Nephron progenitor cell (in vitro differentiated cells): ENCODE measurements at regions not wholly inside any gene's neighbourhood (a gene's known extent, or its start where the extent isn't known, plus 50 kb on each side); places are given as distances from the start of the nearest gene placed in this dataset.
A peak's percentile ranks its signal among the peaks of the same experiment; 100 is the strongest.

Experiments used
- DNase-seq: peaks from one replicate; pipeline ENCODE4 v3.0.0; 2021
- H3K27ac Mint-ChIP-seq: 2 replicates; pipeline ENCODE4 v1.8.0; 2021; ENCODE audit warnings: mild to moderate bottlenecking, moderate library complexity, mixed read lengths
- H3K27me3 Mint-ChIP-seq: 2 replicates; pipeline ENCODE4 v1.8.0; 2021; ENCODE audit warnings: mild to moderate bottlenecking, low read depth, mixed read lengths; ENCODE audit not compliant: poor library complexity
- H3K36me3 Mint-ChIP-seq: 2 replicates; pipeline ENCODE4 v1.8.0; 2021; ENCODE audit warnings: low read depth, mixed read lengths
- H3K4me1 Mint-ChIP-seq: 2 replicates; pipeline ENCODE4 v1.8.0; 2021; ENCODE audit warnings: mixed read lengths
- H3K4me3 Mint-ChIP-seq: 2 replicates; pipeline ENCODE4 v1.8.0; 2021; ENCODE audit warnings: mild to moderate bottlenecking, moderate library complexity, mixed read lengths
- H3K9me3 Mint-ChIP-seq: 2 replicates; pipeline ENCODE4 v1.8.0; 2021; ENCODE audit warnings: mild to moderate bottlenecking, moderate library complexity, mixed read lengths
- TF ChIP-seq, protein P1 (sequence below): fragments of 200-600 bp; sonication (generic); IDR thresholded peaks from 2 replicates; pipeline ENCODE4 v1.5.0; 2021; ENCODE audit warnings: antibody characterized with exemption

DNA sequence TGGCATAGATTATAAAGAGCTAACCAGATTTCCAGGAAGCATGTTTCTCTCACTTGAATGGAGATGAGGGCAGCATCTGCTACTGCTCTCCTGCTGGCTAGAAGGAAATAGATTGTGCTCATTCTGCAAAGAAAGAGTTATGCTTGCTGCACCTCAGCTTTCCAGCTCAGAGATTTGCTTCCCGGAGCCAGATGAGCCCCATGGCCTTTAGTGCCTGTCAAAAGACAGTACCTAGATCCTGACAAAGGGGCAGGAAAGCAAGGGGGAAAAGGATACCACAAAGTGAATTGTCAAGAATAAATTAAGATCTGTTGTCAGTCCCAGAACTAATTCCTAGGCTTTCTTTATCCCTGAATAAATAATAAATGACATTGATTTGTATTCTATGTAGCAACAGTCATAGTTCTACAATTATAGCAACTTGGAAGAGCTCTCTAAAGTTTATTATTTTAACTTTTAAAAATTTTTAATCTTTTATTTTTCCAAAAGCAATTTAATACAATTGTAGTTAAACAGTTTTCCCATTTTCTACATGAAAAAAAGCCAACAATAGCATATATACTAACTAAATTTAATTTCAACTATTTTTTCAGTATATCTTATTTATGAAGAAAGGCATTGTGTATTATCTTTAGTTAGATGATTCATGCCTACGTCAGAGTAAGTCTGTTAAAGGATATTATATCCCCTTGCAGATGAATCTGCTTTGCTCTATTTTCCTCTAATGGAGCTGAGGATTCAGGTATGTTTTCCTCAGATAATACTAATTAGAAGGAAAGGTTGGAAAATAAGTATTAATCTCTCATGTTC is 306.1 kb upstream of the DDI1 start:
- peaks cover 8% of the 10 kb centered on the region for H3K36me3 Mint-ChIP-seq
- DNase-seq, result no peak
- peak overlapping the region; percentile 11 for H3K4me3 Mint-ChIP-seq
- H3K27ac Mint-ChIP-seq, result peak overlapping the region; percentile 93
- peaks cover 27% of the 10 kb centered on the region for H3K9me3 Mint-ChIP-seq
- peaks cover 7% of the 10 kb centered on the region for H3K4me1 Mint-ChIP-seq
- no peaks in the 10 kb centered on the region for H3K27me3 Mint-ChIP-seq
- TF ChIP-seq, protein P1, sequence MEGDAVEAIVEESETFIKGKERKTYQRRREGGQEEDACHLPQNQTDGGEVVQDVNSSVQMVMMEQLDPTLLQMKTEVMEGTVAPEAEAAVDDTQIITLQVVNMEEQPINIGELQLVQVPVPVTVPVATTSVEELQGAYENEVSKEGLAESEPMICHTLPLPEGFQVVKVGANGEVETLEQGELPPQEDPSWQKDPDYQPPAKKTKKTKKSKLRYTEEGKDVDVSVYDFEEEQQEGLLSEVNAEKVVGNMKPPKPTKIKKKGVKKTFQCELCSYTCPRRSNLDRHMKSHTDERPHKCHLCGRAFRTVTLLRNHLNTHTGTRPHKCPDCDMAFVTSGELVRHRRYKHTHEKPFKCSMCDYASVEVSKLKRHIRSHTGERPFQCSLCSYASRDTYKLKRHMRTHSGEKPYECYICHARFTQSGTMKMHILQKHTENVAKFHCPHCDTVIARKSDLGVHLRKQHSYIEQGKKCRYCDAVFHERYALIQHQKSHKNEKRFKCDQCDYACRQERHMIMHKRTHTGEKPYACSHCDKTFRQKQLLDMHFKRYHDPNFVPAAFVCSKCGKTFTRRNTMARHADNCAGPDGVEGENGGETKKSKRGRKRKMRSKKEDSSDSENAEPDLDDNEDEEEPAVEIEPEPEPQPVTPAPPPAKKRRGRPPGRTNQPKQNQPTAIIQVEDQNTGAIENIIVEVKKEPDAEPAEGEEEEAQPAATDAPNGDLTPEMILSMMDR, result no peak

DNA sequence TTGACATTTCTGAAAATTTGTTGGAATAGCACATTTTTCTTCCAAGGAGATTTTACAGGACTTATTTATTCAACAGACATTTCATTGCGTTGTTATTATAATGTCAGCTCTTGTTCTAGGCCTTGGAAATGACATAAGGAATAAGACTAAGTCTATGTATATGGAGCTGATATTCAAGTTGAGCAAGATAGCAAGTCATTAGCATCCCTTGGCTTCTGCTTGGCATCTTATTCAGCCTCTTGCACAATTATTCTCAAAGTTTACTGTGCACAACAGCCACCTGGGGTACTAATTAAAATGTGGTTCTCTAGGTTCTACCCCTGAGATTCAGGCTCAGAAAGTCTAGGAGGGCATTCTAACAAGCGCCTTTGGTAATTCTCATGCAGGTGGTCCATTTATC is 304.8 kb upstream of the DDI1 start:
- Mint-ChIP-seq H3K27ac (no peak overlapping the region), H3K4me1 (peaks cover 15% of the 10 kb centered on the region), H3K9me3 (peaks cover 13% of the 10 kb centered on the region), H3K4me3 (no peak overlapping the region), H3K36me3 (peaks cover 8% of the 10 kb centered on the region), H3K27me3 (no peaks in the 10 kb centered on the region)
- DNase-seq, result no peak
- TF ChIP-seq, protein P1, result no peak

DNA sequence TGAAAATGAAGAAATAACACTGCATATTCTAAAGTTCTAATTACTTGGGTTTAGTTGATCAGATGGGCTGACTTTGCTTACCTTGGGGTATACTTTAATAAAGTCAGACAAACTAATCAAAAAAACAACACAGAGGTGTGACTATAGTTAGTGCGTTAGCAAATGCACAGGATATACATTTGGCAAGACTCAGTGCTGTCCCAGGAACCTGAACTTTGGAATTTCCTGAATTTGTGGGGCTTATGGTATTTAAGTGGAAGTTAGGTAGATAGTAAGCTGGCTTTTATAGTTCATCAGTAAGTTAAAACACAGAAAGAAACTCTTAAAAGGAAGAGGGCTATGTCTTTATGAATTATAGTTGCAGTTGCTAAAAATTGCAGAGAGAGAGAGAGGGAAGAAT is 302.6 kb upstream of the DDI1 start:
- Mint-ChIP-seq H3K27ac (no peak overlapping the region), H3K27me3 (no peaks in the 10 kb centered on the region), H3K4me1 (peaks cover 34% of the 10 kb centered on the region), H3K4me3 (no peak overlapping the region), H3K9me3 (no peaks in the 10 kb centered on the region), H3K36me3 (no peaks in the 10 kb centered on the region)
- TF ChIP-seq, protein P1, result no peak
- DNase-seq, result no peak

DNA sequence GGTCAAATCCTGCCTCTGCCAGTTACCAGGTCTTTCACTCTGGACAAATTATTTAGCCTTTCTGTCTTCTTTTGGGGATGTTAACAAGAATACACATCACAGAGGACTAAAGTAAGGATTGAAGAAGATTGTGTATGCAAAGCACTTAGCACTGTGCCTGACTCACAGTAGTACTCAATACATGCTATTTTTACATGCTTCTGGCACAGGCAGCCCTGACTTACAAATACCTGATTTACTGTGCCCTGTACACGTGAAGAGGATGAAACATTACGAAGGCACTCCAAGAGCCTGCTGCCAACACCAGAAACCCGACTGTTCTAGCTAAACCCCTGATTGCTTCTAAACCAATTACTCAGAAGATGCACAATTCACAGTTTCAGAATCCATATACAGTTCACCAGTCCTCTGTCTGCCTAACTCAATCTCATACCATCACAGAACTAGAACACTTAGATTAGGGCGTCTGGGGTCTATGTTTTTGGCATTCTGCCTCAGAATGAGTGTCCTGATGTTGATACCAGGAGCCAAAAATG is 300.9 kb upstream of the DDI1 start:
- Mint-ChIP-seq H3K27me3 (no peaks in the 10 kb centered on the region), H3K4me3 (no peak overlapping the region), H3K4me1 (peaks cover 36% of the 10 kb centered on the region), H3K36me3 (peaks cover 6% of the 10 kb centered on the region), H3K9me3 (peaks cover 11% of the 10 kb centered on the region), H3K27ac (no peak overlapping the region)
- no peak for DNase-seq
- TF ChIP-seq, protein P1, result no peak

DNA sequence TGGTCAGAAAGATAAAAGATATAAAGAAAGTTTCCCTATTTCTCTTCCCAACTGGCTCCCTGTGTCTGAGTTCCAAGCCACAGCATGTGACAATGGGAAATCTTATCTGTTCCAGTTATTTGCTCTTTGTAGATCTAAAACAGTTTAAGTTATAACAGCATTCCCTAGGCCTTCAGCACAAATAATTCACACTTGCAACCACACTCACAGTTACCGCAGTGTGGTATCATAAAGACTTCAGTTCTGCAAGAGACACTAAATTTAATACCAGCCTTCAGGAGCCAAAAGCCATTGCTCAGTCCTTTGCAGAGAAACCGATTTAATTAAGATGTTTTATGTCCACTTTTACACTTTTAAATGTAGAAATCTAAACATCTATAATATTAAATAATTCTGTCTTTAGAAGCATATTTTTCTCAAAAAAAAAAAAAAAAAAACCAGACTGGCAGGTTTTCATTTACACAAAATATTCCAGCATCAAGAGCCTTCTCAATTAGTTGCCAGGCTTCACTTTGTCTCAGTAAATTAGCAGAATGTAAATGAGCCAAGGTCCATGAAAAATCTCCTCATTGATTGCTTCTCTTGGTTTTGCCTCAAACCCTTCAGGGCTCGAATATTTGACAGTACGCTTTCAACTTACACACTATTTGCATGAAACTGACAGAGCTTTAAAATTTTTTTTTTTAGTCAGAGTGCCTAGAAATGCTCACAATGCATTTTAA is 300.0 kb upstream of the DDI1 start:
- TF ChIP-seq, protein P1, result no peak
- peak overlapping the region; percentile 29 for H3K27ac Mint-ChIP-seq
- H3K36me3 Mint-ChIP-seq, result peaks cover 6% of the 10 kb centered on the region
- DNase-seq, result no peak
- no peaks in the 10 kb centered on the region for H3K27me3 Mint-ChIP-seq
- H3K4me3 Mint-ChIP-seq, result no peak overlapping the region
- peaks cover 36% of the 10 kb centered on the region for H3K4me1 Mint-ChIP-seq
- peaks cover 11% of the 10 kb centered on the region for H3K9me3 Mint-ChIP-seq
